ENCODE measurements at regions not wholly inside any gene's neighbourhood (a gene's known extent, or its start where the extent isn't known, plus 50 kb on each side); places are given as distances from the start of the nearest gene placed in this dataset.
A peak's percentile ranks its signal among the peaks of the same experiment; 100 is the strongest.

DNA sequence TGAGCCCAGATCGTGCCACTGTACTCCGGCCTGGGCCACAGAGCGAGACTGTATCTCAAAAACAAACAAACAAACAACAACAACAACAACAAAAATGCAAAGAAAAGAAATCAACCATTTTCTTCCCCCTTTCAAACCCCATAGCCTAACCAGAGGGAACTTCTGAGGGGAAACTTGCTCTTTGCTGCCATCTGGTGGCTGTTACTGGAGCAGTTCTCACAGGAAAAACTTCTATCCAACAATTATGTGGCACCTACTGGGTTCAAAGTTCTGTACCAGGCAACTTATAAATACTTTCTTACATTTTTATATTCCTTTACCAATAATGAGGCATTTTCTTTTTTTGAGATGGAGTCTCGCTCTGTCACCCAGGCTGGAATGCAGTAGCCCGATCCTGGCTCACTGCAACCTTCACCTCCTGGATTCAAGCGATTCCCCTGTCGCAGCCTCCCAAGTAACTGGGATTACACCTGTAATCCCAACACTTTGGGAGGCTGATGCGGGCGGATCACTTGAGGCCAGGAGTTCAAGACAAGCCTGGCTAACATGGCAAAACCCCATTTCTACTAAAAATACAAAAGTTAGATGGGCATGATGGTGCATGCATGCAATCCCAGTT, 50.9 kb upstream of the BICDL1 start:
- no peaks in the 10 kb centered on the region for H3K36me3 ChIP-seq (replicated peaks; ENCODE audit: low read depth, low read length)
- no peak overlapping the region for H3K9ac ChIP-seq (ENCODE audit: low read length)
- H3K9me3 ChIP-seq (ENCODE audit: insufficient read depth, low read length), result no peaks in the 10 kb centered on the region
- H3K4me2 ChIP-seq (ENCODE audit: low read length), result no peak overlapping the region
- no peaks in the 10 kb centered on the region for H3K4me1 ChIP-seq (ENCODE audit: low read length)
- TF ChIP-seq, protein P1, sequence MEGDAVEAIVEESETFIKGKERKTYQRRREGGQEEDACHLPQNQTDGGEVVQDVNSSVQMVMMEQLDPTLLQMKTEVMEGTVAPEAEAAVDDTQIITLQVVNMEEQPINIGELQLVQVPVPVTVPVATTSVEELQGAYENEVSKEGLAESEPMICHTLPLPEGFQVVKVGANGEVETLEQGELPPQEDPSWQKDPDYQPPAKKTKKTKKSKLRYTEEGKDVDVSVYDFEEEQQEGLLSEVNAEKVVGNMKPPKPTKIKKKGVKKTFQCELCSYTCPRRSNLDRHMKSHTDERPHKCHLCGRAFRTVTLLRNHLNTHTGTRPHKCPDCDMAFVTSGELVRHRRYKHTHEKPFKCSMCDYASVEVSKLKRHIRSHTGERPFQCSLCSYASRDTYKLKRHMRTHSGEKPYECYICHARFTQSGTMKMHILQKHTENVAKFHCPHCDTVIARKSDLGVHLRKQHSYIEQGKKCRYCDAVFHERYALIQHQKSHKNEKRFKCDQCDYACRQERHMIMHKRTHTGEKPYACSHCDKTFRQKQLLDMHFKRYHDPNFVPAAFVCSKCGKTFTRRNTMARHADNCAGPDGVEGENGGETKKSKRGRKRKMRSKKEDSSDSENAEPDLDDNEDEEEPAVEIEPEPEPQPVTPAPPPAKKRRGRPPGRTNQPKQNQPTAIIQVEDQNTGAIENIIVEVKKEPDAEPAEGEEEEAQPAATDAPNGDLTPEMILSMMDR (IDR thresholded peaks at IDR 0.05; ENCODE audit: low read depth, low read length), result peak; percentile 83
- no peak for TF ChIP-seq EZH2phosphoT487 (IDR thresholded peaks at IDR 0.05; ENCODE audit: low read depth)
- no peak overlapping the region for H3K27ac ChIP-seq (ENCODE audit: low read length)
- no peak overlapping the region for H3K4me3 ChIP-seq (ENCODE audit: low read length)
- H3K79me2 ChIP-seq (ENCODE audit: low read length), result no peaks in the 10 kb centered on the region
- H2AFZ ChIP-seq (ENCODE audit: low read depth, low read length), result no peak overlapping the region
- no peaks in the 10 kb centered on the region for H4K20me1 ChIP-seq (ENCODE audit: insufficient read depth, low read length)
- peaks cover 4% of the 10 kb centered on the region; the same call in 1 of the 2 replicates for H3K27me3 ChIP-seq (ENCODE audit: low read depth, low read length)

Measured in OCI-LY3 (cell line).